ENCODE measurements at regions not wholly inside any gene's neighbourhood (a gene's known extent, or its start where the extent isn't known, plus 50 kb on each side); places are given as distances from the start of the nearest gene placed in this dataset.

DNA sequence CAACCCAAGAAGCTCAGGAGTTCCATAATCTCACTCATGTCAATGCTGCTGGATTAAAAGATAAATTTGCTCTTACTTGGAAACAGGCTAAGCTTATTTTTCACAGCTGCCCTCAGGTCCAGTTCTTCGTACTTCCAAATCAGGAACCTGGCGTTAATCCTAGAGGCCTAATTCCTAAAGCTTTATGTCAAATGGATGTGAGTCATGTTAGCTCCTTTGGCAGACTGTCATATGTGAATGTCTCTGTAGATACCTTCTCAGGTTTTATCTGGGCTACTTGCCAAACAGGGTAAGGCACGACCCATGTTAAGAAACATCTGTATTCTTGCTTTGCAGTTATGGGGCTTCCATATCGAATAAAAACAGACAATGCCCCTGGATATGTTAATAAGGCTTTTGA is 504.6 kb downstream of the ALG10 start:
- no peak for DNase-seq

GRCh38 chr12:34547276-34547675 is 525.0 kb downstream of the ALG10 start:
- no peak for DNase-seq

GRCh38 chr12:34591966-34592365 is 569.7 kb downstream of the ALG10 start:
- no peak for DNase-seq

DNA sequence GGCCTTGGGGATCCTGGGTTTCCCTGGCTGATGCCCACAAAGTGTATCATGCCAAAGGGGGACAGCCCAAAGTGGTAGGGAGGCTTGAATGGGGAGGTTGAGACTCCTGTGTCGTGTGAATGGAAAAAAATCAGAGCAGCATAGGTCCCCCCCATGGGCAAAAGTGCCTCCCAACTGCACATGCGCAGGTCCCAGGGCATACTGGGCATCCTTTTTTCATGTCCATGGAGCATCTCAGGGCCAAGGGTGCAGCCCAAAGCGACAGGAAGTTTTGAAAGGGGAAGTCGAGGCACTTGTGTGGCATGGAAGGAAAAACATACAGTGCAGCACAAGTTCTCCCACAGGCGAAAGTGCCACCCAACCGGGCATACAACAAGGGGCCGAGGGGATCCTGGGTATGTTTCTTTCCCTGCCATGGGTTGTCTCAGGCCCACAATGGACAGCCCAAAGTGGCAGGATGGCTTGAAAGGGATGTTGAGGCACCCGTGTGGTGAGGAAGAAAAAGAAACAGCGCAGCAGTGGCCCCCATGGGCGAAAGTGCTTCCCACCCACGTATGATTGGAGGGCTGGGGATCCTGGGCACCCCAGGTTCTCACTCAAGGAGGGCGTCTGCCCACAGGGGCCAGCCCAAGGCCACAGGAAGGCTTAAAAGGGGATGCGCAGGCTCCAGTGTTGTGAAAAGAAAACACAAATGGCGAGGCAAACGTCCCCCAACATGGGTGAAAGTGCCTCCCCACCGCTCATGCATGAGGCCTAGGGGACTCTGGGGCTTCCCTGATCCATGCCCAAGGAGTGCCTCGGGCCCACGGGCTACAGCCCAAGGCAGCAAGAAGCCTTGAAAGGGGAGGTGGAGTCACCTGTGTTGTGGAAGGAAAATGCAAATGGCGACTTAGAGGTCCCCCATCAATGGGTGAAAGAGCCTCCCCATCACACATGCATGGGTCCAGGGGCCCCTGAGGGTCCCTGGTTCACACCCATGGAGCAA is 573.7 kb downstream of the ALG10 start:
- no peak for DNase-seq

- DNase-seq = no peak
Observed at GRCh38 chr12:34597548-34598351, 575.5 kb downstream of the ALG10 start.

- DNase-seq = no peak
Observed at GRCh38 chr12:34598352-34598827, 576.1 kb downstream of the ALG10 start.

DNA sequence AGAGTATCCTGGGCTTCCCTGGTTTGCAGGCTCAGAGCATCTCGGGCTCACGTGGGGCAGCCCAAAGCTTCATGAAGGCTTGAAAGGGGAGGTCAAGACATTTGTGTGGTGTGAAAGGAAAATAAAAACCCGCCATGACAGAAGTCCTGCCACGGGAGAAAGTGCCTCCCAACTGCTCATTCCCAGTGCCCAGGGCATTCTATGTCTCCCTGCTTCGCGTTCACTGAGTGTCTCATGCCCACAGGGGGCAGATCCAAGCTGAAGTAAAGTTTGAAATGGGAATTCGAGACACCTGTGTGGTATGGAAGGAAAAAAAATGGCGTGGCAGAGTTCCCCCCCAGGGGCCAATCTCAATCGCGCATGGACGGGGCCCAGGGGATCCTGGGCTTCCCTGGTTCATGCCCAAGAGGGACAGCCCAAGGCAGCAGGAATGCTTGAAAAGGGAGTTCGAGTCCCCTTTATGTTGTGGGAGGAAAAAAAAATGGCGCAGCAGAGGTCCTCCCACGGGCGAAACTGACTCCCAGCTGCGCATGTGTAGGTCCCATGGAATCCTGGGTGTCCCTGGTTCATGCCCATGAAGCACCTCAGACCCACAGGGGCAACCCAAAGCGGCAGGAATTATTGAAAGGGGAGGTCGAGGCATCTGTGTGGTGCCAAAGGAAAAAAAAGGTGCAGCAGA is 576.7 kb downstream of the ALG10 start:
- DNase-seq = no peak

- DNase-seq = no peak
Observed at GRCh38 chr12:34599530-34600513, 577.5 kb downstream of the ALG10 start.

DNA sequence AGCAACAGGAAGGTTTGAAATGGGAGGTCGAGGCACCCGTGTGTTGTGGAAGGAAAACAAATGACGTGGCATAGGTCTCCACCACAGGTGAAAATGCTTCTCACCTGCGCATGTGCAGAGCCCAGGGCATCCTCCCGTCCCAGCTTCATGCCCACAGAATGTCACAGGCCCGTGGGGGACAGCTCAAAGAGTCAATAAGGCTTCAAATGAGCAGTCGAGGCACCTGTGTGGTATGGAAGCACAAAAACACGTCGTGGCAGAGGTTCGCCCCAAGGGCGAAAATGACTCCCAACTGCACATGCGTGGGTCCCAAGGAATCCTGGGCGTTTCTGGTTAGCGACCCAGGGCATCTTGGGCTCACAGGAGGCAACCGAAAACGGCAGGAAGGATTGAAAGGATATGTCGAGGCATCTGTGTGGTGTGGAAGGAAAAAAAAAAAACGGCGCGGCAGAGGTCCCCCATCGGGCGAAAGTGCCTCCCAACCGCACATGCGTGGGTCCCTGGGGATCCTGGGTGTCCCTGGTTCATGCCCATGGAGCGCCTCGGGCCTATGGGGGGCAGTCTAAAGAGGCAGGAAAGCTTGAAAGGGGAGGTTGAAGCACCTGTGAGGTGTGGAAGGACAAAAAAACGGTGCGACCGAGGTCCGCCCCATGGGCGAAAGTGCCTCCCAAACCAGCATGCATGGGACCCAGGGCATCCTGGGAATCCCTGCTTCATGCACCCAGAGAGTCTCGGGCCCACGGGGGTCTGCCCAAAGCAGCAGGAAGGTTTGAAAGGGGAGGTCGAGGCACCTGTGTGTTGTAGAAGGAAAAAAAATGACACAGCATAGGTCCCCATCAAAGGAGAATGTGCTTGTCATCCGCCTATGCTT is 578.5 kb downstream of the ALG10 start:
- no peak for DNase-seq

DNA sequence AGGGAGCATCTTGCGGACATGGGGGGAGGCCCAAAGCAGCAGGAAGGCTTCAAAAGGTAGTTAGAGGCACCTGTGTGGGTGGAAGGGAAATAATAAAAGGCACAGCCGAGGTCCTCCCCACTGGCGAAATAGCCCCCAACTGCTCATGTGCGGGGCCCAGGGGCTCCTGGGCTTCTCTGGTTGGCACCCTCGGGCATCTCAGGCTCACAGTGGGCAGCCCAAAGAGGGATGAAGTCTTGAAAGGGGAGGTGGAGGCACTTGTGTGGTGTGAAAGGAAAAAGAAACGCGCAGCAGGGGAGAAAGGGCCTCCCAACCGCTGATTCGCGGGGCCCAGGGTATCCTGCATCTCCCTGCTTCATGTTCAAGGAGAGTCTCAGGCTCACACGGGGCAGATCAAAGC is 579.4 kb downstream of the ALG10 start:
- DNase-seq = no peak

DNA sequence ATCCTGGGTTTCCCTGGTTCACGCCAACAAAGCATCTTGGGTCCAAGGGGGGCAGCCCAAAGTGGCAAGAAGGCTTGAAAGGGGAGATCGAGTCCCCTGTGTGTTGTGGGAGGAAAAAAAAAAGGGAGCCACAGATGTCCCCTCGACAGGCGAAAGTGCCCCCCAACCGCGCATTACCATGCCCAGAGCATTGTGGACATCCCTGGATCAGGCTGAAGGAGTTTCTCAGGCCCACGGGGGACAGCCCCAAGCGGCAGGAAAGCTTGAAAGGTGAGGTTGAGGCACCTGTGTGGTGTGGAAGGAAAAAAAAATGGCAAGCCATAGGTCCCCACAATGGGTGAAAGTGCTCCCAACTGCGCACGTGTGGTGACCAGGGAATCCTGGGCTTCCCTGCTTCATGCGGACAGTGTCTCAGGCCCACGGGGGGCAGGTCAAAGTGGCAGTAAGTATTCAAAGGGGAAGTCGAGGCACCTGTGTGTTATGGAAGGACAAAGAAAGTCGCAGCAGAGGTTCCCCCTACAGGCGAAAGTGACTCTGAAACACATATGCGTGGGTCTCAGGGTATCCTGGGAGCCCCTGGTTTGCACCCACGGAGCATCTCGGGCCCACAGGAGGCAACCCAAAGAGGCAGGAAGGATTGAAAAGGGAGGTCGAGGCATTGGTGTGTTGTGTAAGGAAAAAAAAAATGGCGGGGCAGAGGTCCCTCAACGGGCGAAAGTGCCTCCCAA is 580.1 kb downstream of the ALG10 start:
- no peak for DNase-seq

GRCh38 chr12:34603382-34604035 is 581.2 kb downstream of the ALG10 start:
- DNase-seq = no peak

- no peak for DNase-seq
Observed at GRCh38 chr12:34604227-34604626, 581.9 kb downstream of the ALG10 start.

- DNase-seq = no peak
Observed at GRCh38 chr12:34604631-34605509, 582.6 kb downstream of the ALG10 start.

DNA sequence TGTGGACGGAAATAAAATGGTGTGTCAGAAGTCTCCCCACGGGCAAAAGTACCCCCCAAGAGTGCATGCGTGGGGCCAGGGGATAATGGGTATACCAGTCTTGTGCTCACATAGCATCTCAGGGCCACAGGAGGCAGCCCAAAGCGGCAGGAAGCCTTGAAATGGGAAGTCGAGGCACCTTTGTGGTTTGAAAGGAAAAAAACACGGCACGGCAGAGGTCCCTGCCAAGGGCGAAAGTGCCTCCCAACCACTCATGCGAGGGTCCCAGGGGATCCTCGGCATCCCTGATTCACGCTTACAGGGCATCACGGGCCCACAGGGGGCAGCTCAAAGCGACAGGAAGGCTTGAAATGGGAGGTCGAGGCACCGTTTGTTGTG is 583.2 kb downstream of the ALG10 start:
- DNase-seq = no peak

DNA sequence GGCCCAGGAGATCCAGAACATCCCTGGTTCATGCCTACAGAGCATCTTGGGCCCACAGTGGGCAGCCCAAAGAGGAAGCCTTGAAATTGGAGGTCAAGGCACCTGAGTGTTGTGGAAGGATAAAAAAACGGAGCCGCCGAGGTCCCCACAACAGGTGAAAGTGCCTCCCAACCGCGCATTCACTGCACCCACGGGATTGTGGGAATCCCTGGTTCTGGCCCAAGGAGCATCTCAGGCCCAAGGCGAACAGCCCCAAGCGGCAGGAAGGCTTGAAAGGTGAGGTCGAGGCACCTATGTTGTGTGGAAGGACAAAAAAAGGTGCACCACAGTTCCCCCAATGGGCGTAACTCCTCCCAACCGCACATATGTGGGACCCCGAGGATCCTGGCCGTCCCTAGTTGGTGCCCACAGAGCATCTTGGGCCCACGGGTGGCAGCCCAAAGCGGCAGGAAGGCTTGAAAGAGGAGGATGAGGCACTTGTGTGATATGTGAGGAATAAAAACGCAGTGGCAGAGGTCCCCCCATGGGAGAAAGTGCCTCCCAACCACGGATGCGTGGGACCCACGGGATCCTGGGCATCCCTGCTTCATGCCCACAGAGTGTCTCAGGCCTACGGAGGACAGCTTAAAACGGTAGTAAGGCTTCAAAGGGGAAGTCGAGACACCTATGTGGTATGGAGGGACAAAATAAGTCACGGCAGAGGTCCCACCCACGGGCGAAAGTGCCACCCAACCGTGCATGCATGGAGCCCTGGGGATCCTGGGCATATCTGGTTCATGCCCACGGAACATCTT is 583.9 kb downstream of the ALG10 start:
- DNase-seq = no peak

- DNase-seq = no peak
Observed at GRCh38 chr12:34606749-34607519, 584.6 kb downstream of the ALG10 start.

Measured in GF-D8 (cell line).